NCI-H526 (cell line): ENCODE measurements at regions not wholly inside any gene's neighbourhood (a gene's known extent, or its start where the extent isn't known, plus 50 kb on each side); places are given as distances from the start of the nearest gene placed in this dataset.

Experiments
- DNase-seq, 2 experiments: peaks; one replicate each; lab custom pipeline; 2025; lab: John Stamatoyannopoulos, UW

DNA sequence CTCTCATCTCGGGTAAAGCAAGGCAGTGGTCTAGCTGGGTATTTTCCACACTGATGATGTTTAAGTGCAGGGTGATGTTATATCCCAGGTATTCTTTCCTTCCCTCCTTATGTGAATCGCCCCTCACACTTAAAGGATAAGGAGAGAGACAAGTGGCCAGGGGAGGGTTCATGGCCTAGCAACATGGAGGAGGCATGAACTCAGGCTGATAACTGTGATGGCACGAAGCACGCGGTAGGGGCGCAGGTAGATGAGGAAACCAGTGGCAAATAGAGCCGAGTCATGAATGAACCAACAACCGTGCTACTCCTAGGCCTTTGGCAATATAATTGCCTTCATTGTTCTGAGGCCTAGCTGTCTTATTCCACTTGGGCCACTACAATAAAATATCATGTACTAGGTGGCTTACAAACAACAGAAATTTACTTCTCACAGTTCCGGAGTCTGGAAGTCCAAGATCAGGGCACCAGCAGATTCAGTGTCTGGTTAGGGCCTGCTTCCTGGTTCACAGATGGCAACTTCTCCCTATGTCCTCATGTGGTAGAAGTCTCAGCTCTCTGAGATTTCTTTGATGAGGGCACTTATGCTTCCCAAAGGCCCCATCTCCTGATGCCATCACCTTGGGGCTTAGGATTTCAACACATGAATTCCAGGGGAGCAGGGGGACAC is 56.0 kb upstream of the PIK3CG start:
- no peak for DNase-seq

- no peak for DNase-seq
Observed at GRCh38 chr7:106811472-106811871, 53.6 kb upstream of the PIK3CG start.

- no peak for DNase-seq
Observed at GRCh38 chr7:106812027-106812643, 52.9 kb upstream of the PIK3CG start.

- no peak for DNase-seq
Observed at GRCh38 chr7:106813705-106814305, 51.3 kb upstream of the PIK3CG start.

GRCh38 chr7:106814887-106815286 is 50.2 kb upstream of the PIK3CG start:
- DNase-seq = no peak
